Fibroblast of skin of back (primary cell): ENCODE measurements at regions not wholly inside any gene's neighbourhood (a gene's known extent, or its start where the extent isn't known, plus 50 kb on each side); places are given as distances from the start of the nearest gene placed in this dataset.
"Not testable (repeated sequence)": the region's sequence is repeated elsewhere in the genome, so short reads cannot be mapped to it uniquely, and the experiment has no call there.

Source experiments
- DNase-seq: peaks from one replicate; pipeline ENCODE4 v3.0.0-alpha.2; 2013

DNA sequence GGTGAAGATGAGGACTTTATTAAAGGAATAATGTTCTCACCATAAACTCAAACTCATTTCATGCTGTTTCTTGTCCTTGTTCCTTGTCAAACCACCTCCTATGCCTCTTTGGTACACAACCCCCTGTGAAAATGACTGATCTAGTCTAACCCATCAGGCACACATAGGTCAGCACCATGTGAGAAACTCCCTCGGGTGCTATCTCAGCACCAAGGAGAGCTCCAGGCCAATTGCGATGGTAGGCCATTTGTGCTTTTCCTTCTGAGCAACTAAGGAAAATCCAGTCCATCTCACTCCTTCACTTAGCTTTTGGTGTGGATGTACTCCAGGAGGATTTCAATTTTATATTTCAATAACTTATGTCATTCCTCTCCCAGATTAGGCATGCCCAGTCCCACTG, 199.8 kb downstream of the ZNF608 start:
- DNase-seq = peak; percentile 53

DNA sequence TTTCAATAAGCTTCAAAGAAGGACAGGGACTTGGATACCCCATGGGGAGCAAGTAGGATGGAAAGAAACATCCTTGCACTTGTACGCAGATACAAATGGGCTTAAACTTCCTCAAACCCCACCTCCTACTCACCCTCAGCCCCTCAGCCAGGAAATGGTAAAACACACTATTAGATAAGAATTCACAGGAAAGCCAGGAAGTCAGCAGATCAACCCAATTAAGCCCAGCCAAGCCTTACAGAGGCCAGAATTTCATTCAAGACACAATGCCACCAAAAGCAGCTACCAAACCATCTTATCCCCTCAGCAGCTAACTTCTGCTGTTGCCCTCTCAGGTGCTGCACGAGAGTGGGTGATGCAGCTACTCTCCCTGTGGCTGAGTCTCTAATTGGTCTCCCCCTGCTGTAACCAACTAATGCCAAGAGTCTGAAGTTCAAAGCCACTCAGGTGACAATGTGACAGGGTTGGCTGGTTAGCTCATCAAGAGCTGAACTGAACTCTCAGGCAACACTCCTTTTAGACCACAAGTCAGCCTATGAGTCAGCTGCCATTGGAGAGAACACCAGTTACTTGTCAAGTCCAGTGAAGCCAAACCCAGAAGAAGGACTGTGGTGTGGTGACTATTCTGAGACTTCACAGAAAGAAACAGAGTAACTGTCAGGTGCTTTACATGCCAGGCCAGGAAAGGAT, 201.9 kb downstream of the ZNF608 start:
- DNase-seq = no peak

DNA sequence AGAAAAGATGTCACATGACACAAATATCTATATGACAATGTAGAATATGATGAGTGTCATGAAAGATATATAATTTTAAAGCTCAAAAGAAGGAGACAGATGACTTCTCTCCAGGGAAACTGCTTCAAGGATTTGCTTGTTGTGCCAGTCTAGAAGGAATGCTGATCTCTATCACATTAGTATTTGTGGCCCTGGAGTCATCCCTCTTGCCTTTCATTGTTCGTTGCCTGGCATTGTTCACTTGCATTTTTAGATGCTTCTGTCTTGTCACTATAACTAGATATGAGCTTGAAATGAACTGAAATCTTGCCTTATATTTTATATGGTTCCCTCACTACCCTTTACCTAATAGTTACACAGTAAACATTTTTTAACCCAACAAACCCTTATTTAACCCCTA, 207.5 kb downstream of the ZNF608 start:
- DNase-seq = no peak

DNA sequence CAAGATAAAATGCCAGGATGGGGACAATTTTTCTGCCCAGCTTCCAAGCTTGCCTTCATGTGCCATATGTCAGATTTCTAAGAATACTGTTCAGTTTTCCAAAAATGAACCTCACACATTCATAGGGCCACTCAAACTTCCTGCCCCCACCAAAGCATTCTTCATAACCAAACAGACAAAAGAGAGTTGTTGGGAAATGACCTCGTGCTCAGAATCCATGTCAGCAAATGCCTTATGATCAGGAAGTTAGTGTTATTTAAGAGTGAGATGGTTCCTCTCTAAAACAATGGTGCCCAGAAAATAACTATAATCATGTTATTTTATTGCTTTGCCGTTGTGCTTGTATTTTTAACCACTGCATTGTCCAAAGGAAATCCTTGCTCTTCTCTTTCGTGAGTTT, 208.2 kb downstream of the ZNF608 start:
- no peak for DNase-seq

GRCh38 chr5:124537522-124537921, 208.9 kb downstream of the ZNF608 start:
- DNase-seq = no peak

DNA sequence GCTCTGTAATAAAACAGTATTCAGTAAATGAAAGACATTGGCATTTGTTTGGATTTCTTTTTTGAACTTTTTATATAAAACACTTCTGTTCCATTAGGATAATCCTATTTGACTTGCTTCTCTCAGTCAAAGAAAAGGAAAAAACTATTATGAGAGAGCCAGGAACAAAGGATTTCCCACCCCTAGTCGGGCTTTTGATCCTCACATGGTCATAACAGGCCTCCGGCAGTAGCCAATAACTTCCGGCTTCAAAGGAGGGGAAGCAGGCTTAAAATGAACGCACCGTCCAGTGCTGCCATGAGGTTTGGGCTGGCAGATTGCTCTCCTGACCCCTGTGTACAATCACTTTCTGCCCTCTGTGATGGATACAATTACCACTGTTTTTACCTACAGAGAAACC, 209.3 kb downstream of the ZNF608 start:
- DNase-seq = no peak

DNA sequence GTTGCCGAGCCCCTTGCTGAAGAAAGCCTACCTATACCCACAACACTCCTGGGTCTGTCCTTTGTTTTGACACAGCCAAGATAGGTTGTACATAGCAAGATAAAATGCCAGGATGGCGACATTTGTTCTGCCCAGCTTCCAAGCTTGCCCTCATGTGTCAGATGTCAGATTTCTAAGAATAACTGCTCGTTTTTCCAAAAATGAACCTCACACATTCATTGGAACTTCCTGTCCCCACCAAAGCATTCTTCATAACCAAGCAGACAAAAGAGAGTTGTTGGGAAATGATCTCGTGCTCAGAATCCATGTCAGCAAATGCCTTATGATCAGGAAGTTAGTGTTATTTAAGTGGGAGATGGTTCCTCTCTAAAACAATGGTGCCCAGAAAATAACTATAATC, 210.1 kb downstream of the ZNF608 start:
- DNase-seq = peak; percentile 15

- DNase-seq = no peak
Measured at GRCh38 chr5:124530916-124531315, 215.5 kb downstream of the ZNF608 start.

- peak; percentile 49 for DNase-seq
Measured at GRCh38 chr5:124528838-124529237, 217.6 kb downstream of the ZNF608 start.

GRCh38 chr5:124527220-124527991, 219.0 kb downstream of the ZNF608 start:
- DNase-seq = no peak

- DNase-seq = not testable (repeated sequence)
Measured at GRCh38 chr5:124526079-124526478, 220.4 kb downstream of the ZNF608 start.

- no peak for DNase-seq
Measured at GRCh38 chr5:124524552-124525232, 221.7 kb downstream of the ZNF608 start.

DNA sequence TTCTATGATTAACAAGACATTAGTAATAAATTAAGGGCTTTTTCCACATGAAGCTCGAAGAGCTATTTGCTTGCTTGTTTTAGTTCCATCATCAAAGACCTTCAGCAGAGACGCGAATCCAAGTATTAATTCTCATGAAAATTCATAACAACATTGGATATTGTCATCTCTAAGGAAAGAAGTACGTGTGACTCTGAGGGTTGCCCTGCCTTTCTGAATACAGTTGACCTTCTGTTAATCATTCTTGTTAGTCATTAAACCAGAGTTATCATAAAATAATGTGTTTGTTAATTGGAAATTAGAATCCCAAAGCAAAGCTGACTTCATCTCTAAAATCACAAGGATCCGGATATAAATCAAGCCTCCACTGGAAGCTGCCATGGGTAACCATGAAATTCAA, 222.5 kb downstream of the ZNF608 start:
- DNase-seq = no peak

DNA sequence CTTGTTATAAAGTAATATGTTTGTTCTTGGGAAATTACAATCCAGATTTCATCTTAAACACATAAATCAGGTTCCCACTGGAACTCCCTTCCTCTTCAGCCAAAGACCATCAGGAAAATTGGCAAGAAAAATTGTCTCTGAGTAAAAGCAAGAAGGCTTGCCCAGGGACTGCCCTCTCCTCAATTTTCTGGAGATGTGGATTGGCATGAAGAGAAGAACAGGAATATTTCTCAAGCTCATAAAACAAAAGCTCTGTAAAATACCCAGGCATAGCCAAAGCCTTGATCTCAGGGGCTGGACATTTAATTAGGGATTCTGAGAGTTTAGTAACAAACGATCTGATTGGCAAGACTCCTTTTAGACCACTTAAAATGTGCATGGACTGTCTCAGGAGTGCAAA, 223.4 kb downstream of the ZNF608 start:
- DNase-seq = no peak

GRCh38 chr5:124521461-124522230, 224.8 kb downstream of the ZNF608 start:
- DNase-seq = no peak

DNA sequence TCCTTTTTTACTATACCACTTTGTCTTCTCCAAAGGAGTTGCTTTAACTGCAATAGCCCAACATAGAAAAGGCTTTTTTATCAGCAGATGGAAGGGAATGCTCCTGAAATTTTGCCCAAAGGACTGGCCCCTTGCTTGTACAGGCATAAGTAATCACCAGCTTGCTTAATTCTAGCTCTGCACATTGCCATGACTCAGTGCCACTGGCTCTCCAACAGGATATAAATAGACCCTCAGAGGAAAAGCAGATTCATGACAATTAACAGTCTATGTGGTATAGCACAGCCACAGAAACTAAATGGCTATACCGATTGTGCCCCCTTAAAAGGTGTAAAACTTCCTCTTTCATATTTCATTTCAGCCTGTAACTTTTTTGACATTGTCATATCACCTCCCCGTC, 227.0 kb downstream of the ZNF608 start:
- peak; percentile 83 for DNase-seq

GRCh38 chr5:124516567-124516966, 229.9 kb downstream of the ZNF608 start:
- no peak for DNase-seq

GRCh38 chr5:124515497-124516245, 230.8 kb downstream of the ZNF608 start:
- DNase-seq = no peak

DNA sequence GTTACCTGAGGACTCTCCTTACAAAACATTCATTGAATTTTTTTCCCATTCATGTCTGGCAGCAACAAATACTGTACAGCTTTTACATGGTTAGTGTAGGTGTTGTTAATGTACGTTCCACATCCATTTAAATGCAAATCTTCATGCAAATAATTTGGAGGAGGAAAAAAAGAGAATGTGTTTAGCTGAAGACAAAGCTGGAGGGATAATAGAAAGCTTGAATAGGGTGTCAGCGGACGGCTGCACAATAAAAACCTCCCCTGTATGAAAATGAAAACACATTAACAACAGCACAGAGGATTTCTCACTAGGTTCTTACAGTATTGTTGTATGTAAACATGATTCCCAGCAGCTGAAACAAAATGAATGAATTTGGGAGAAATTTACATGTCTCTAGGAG, 231.5 kb downstream of the ZNF608 start:
- no peak for DNase-seq

DNA sequence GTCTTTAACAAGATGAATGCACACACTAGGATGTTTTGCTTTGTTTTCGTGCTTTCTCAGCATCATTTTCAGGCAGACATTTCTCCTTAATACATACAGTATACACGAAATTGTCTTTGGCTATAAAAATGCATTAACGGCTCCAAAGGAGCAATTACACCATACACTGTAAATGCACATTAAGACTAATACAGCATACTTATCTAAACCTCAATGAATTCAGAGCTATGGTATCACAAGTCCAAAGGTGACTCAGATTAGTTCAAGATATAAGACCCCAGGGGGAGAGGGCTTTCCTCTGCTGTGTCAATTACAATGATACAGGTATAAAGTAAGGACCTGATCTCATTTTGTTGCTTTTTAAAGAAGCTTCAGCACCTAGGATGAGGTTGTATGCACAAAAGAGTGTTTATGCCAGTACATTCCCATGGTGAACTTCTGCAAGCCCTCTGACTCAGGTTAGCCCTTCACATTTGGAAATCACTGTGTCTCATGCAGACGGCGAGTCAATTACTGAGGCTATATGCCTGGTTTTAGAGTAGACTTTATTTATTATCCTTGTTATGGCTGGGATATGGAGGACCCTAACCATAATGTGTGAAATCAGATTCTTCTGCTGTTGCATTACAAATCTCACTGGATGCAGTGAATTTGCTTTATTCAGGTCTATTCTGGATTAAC, 233.3 kb downstream of the ZNF608 start:
- no peak for DNase-seq

DNA sequence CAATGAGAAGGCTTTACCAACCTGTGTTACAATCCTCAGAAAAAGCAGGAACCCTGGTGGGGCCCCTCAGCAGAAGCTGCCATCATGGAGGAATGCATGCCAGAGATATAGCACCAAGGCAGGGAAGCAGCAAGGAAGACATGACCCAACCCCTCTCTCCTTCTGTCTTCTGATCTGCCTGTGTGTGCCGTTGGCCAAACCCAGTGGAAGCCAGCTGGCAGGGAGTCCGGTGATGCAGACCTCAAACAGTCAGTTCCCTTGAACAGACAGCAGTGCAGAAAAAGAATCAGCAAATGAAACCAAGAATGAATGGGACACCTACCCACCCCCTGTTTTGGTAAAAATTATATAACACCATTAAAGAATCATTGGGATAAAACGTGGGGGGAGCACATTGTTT, 234.2 kb downstream of the ZNF608 start:
- DNase-seq = no peak

GRCh38 chr5:124511791-124512190, 234.6 kb downstream of the ZNF608 start:
- DNase-seq = no peak
